ENCODE measurements at regions not wholly inside any gene's neighbourhood (a gene's known extent, or its start where the extent isn't known, plus 50 kb on each side); places are given as distances from the start of the nearest gene placed in this dataset.

DNA sequence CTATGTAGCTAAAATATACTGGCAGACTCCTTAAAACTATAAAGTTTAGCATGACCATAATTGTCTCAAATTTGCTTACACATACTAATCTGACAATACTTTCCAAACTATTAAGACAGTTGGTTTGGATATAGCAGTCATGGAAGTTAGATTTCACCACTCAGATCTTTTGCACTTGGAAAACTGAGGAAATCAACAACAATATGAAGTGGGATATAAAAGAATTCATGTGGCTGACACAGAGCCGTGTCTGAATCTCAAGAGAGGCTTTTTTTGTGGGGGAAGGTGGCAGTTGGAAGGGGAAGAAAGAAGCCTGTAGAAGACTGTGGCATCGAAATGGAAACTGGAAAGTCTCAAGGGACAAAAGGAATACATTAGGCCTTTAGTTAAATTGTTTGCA is 166.6 kb upstream of the FLRT2 start:
- no peak for TF ChIP-seq TARDBP (IDR thresholded peaks at IDR 0.05)
- no peak for TF ChIP-seq LEF1 (IDR thresholded peaks at IDR 0.05; ENCODE audit: borderline replicate concordance)
- no peak for TF ChIP-seq SP1 (IDR thresholded peaks at IDR 0.05)
- TF ChIP-seq FOXA1 (IDR thresholded peaks at IDR 0.05) = no peak
- TF ChIP-seq CTBP1 (IDR thresholded peaks at IDR 0.05; ENCODE audit: borderline replicate concordance) = no peak
- no peak for TF ChIP-seq BHLHE40 (IDR thresholded peaks at IDR 0.05; ENCODE audit: borderline replicate concordance)
- TF ChIP-seq ELF4 (IDR thresholded peaks at IDR 0.05) = no peak
- TF ChIP-seq, protein P1, sequence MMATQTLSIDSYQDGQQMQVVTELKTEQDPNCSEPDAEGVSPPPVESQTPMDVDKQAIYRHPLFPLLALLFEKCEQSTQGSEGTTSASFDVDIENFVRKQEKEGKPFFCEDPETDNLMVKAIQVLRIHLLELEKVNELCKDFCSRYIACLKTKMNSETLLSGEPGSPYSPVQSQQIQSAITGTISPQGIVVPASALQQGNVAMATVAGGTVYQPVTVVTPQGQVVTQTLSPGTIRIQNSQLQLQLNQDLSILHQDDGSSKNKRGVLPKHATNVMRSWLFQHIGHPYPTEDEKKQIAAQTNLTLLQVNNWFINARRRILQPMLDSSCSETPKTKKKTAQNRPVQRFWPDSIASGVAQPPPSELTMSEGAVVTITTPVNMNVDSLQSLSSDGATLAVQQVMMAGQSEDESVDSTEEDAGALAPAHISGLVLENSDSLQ (IDR thresholded peaks at IDR 0.05) = no peak
- no peak for TF ChIP-seq L3MBTL2 (conservative IDR thresholded peaks at IDR 0.05)
- no peak for TF ChIP-seq FOXM1 (IDR thresholded peaks at IDR 0.05; ENCODE audit: borderline replicate concordance)
